Left hindlimb (tissue), 1 donor: ENCODE measurements at regions not wholly inside any gene's neighbourhood (a gene's known extent, or its start where the extent isn't known, plus 50 kb on each side); places are given as distances from the start of the nearest gene placed in this dataset.
"Not testable (repeated sequence)": the region's sequence is repeated elsewhere in the genome, so short reads cannot be mapped to it uniquely, and the experiment has no call there.

ENCODE experiments used
- DNase-seq: peaks from one replicate; pipeline ENCODE4 v3.0.0-alpha.2; 2018

DNA sequence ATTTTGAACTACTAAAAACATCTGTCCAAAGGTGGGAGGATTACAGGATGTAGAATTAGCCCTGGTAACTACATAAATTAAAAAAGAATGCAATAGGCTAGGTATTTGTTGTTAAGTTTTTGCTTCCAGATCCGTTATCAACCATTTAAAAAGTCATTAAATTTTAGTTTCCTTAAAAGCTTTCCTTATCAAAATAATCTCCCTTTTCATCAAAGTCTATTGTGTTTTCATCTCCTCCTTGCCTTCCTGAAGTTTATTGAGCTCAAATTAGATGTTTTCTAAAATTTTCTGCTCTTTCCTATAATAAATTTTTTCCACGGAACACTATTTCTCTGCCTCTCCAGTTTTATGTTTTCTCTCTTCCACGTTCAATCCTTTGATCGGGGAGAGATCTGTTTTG is 108.6 kb downstream of the MEX3B start:
- no peak for DNase-seq

DNA sequence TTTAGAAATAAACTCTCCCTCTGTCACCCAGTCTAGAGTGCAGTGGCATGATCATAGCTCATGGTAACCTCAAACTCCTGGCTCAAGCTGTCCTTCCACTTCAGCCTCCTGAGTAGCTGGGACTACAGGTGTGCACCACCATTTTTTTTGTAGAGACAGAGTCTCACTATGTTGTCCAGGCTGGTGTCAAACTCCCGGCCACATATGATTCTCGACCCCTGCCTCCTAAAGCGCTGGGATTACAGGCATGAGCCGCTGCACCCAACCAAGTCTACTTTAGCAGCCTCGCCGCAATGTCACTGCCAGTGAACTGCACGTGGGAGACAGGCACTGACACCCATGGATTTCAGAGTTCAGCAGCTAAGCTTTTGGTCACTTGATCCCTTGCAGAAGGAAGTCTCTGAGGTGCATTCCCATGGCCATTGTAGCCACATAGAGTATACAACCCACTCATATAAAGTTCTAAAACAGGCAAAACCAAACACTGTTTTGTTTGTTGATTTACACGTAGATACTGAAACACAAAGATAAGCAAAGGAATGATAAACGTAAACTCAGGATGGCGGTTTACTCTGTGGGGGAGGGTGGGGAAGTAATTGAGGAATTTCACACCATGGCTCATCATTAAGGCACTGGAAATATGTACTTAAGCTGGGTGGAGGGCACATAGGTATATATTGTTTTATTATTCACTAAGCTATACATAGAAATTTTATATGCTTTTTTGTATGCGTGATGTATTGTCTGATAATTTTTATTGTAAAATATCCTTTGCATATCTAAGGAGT is 115.0 kb downstream of the MEX3B start:
- DNase-seq, result no peak

DNA sequence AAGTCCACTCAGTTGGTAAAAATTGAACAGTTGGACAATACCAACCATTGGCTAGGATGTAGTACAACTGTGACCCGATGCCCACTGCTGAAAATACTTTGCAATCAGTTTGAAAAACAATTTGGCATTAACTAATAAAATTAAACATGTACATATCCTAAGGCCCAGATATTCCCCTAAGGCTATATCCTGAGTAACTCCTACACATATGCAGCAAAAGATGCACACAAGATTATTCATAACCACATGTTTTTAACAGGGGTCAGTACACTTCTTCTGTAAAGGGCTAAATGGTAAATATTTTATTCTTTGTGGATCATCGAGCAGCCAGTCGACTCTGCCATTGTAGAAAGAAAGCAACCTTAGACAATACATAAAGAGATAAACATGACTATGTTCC is 116.3 kb downstream of the MEX3B start:
- no peak for DNase-seq

DNA sequence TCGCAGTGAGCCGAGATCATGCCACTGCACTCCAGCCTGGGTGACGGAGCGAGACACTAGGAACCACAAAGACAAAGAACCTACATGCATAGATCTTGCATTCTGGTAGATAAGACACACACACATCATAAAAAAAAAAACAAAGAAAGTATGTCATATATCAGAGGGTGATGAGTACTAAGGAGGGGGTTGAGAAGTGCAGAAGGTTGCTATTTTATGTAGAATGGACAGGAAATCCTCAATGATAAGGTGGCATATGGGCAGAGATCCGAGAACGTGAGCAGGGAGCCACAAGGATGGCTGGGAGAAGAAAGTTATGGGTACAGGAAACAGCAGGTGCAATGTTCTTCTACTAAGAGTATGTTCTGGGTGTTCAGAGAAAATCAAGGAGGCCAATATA is 118.8 kb downstream of the MEX3B start:
- no peak for DNase-seq

DNA sequence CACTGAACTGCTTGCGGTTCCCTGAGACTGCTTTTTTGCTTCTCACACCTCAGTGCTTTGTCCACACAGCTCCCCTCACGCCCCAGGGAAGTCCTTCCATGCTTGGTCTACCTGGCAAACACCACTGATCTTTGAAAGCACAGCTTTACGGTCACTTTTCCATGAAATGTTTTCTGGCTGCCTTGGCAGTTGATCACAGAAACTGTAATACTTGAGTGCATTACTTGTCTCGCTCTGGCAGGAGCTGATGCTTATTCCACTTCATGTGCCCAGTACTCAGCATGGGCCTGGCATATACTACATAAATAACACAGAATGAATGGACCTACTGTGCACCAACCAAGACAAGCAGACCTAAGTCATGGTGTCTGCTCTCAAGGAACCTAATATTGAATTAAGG is 121.1 kb downstream of the MEX3B start:
- DNase-seq, result peak; percentile 48

DNA sequence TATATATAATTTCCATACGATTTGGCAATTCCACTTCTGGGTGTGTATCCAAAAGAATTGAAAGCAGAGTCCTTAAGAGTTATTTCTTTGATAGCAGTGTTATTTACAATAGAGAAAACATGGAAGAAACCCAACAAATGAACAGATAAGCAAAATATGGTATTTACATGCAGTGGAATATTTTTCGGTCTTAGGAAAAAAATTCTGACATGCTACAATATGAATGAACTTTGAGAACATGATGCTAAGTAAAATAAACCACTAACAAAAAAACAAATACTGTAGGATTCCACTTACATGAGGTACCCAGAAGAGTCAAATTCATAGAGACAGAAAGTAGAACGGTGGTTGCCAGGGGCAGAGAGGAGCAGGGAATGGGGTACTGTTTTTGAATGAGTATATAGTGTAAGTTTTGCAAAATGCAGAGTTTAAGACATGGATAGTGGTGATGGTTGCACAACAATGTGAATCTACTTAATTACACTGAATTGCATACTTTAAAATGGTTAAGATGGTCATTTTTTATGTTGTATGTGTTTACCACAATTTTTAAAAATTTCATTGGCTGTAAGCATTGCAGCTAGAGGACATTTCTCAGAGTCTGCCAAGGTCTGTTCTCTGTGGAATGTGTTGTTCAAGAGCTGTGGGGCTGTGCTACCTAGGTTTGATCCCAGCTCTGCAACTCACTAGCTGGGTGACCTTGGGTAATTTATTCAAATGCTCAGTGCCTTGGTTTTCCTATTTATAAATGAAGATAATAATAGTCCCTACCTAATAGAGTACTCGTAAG is 122.1 kb downstream of the MEX3B start:
- DNase-seq, result no peak

DNA sequence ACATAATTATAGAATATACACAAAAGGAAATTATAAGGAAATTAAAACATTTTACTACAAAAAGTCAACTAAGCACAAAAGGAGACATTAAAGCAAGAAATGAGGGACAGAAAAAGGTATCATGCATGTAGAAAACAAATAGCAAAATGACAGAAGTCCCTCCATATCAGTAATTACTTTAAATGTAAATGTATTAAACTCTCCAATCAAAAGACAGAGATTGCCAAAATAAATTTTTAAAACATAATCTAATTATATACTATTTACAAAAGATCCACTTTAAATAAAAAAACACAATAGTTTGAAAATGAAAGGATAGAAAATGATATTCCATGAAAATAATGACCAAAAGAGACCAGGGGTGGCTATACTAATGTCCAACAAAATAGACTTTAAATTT is 123.7 kb downstream of the MEX3B start:
- no peak for DNase-seq

DNA sequence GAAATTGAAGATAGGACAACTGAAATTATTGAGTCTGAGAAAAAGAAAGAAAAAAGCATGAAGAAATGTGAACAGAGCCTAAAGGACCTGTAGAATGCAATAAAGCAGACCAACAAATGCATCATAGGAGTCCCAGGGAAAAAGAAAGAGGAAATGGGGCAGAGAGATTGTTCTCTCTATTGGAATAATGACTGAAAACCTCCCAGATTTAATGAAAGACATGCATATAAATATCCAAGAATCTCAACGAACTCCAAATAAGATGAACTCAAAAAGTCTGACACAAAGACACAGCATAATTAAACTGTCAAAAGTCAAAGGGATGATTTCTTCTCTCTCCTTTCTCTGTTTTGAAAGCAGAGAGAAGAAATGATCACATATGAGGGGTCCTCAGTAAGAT is 124.7 kb downstream of the MEX3B start:
- no peak for DNase-seq

DNA sequence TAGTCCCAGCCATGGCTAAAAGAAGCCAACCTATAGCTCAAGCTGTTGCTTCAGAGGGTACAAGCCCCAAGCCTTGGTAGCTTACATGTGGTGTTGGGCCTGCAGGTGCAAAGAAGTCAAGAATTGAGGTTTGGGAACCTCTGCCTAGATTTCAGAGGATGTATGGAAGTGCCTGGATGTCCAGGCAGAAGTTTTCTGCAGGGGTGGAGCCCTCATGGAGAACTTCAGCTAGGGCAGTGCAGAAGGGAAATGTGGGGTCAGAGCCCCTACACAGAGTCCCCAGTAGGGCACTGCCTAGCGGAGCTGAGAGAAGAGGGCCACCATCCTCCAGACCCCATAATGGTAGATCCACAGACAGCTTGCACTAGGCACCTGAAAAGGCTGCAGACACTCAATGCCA is 127.1 kb downstream of the MEX3B start:
- not testable (repeated sequence) for DNase-seq

DNA sequence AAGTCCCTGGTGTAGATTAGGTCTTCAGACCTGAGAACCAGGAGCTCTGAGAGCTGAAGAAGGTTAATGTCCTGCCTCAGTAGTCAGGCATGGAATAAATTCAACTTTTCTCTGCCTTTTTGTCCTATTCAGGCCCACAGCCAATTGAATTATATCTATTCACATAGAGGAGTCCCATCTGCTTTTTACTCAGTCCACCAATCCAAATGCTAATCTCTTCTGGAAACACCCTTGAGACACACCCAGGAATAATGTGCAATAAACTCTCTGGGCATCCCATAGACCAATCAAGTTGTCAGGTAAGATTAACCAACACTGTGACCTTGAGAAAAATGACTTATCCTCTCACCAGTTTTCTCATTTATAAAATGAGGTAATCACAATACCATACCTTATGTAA is 129.4 kb downstream of the MEX3B start:
- DNase-seq, result no peak

DNA sequence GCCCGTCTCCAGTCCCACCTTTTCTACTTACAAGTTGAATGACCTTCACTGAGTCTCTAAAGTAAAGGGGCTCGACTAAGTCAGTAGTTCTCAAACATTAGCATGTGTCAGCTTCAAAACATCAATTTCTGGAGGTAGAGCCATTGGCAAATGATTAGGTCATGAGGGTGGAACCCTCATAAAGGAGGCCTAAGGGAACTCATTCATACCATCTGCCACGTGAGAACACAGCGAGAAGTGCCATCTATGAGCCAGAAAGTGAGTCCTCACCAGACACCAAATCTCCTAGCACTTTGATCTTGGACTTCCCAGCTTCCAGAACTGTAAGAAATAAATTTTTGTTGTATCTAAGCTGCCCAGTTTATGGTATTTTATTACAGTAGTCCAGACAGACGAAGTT is 129.8 kb downstream of the MEX3B start:
- DNase-seq, result no peak

DNA sequence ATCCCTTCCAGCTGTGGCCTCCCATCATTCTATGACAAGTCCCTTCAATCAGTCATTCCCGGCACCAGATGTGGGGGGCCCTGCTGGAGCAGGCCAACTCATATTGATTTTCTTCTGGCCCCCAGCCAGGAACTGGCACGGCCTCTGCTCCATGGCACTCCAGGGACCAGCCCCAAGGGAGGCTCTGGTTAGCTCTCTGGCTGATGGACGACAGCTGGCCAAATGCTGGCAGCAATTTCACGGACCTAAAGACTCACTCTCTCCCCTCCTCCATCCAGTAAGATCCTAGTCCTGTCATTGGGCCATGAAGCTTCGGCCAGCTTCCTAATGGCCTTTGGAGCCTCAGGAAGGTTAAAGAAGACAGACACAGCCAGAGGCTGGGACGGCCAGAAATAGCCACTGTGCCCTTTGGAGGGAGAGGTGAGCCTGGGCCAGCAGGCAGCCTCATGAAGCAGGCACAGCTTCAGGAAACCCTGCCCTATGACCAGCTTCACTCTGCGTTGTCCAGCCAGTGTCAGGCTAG is 131.0 kb downstream of the MEX3B start:
- DNase-seq, result peak; percentile 64

DNA sequence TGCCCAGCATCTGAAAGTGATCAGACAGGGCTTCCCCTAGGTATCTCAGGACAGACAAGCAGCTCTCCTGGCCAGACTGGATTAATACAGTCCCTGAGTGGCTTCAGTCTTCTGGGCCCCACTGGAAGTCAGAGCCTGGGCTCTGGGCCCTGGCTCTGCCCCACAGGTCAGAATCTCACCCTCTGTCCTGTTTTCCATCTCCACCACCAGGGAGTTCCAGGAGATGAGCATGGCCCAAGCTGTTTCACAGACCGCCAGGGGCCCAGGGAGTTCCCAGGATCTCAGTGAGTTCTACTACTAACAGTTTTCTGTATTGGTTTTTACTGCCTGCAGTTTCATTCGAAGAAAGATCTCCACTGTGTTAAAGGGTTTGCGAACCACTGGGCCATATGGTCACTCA is 131.5 kb downstream of the MEX3B start:
- DNase-seq, result no peak

DNA sequence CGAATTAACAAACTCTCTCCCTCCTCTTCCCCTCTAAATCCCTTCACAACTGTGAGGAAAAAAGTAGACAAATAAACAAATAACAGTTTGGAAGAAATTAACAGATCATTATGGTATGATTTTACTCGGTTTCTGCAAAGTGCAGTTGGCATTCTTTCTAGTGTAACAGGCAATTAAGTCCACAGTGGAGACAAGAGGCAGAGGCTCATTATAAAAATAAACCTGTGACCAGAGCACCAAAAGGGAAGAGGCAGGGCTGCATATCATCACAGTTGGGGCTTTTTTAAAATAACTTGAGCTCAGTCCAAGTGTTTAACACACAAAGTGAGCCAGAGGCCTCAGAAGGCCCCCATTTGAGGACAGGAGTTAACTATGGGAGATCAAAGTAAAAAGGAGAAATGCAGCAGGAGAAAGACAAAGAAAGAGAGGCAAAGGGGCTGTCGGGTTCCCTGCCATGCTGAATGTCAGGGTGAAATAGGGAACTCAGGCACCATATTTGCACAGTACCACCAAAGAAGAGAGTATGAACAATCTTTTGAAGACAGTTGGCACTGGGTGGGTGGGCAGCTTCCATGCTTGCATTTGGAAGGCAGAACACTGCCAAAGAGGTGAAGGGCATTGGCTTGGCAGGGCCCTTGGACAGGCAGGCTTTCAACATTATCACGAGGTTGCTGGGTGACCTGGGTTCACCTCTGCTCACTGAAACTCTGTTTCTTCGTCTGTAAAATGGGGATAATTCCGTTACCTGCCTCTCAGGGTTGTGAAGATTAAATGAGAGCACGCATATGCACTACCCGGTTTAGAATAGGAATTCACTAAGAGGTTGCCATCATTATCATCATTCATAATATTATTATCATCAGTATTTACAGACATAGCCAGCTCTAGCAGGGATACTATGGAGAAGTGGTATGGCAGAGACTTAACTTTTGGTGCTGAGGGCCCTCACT is 134.5 kb downstream of the MEX3B start:
- DNase-seq, result no peak

DNA sequence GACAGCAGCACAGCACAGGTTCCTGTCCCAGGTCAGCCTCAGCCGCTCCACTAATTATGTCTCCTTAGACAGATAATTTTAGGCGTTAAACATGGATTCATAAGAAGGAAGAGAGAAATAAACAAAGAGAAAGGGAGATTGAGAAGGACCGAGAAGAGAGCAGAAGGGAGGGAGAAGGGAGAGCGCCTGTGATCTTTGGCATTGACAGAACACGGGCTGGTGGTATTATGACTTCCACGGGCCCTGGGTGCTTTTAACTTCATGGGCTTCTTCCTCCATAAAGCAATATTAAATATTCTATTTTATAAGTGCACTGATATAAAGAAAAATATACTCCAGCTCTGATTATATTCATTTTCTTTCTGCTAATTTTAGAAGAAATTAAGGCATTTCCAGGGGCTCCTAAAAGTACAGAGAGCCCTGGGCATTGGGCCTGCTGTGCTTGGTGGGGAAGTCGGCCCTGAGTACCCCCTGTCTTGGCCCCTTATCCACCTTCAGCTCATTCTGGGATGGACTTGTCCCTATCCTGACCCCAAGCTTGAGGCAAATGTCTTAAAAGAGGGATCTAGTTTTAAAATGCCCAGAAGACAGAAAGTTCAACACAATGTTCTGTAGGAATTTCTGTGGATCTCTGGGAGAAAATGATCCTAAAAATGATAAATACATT is 135.3 kb downstream of the MEX3B start:
- DNase-seq, result no peak

DNA sequence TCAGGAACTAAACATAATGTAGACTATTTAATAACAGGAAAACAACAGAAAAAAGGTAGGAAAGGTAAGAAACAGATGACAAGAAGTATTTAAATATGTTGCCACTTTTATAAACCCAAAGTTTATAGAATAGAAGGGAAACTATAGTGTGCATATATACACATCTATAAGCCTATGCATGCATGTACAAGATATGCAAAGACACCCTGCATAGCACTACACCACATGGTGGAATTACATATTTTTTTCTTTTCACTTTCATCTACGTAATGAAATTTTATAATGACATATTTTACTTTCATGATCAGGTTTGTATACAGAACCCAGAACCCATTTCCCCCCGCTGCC is 136.8 kb downstream of the MEX3B start:
- no peak for DNase-seq

DNA sequence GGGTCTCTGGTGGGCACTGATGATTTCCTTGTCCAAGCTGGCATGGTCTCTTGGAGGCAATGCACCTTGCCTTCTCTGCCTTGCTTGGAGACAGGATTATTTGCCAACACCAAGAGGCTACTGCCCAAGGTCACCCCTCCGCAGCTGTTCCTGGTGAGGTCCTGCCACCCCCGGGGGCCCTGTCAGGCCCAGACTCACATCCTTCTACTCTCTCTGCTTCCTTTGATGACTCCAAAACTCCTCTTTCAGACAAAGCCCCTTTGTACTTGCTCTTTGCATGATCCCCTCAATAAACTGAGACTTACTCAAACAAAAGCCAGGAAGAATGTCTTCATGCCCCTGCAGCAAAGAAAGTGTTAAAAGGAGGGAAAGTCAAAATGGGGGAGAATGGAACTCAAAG is 137.7 kb downstream of the MEX3B start:
- no peak for DNase-seq

DNA sequence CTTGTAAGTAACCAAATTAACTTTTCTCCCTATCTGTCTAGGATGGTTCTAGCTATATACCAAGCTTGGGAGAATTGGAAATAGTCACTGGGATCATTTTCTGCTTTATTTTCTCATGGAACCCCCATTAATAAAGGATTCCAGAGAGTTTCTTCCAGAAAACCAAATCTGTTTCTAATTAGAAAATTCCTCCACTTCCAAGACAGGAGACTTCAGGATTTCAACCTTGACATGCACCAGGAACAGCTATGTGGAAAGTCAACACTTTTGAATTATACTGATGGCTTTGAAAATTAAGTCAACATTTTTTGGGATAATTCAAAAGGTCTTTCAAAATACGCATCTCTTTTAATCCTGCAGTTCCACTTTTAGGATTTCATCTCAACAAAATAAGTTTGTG is 138.3 kb downstream of the MEX3B start:
- DNase-seq, result no peak

DNA sequence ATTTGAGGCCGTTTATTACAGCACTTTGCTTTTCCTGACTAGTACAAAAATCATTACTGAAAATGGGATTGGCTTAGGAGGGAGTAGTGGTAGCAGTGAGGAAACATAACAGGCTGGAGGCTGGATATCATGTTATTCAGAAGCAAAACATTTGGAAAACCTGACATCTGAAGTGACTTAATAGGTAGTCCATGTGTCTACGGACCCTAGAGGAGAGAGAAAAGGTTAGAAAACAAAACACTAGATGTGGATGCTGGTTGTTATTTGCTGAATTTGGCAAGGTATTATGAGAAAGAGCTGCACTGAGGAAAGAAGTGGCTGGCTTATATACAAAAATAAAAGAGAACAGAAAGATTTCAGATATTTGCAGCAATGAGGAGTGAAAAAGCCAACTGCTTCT is 139.9 kb downstream of the MEX3B start:
- no peak for DNase-seq

DNA sequence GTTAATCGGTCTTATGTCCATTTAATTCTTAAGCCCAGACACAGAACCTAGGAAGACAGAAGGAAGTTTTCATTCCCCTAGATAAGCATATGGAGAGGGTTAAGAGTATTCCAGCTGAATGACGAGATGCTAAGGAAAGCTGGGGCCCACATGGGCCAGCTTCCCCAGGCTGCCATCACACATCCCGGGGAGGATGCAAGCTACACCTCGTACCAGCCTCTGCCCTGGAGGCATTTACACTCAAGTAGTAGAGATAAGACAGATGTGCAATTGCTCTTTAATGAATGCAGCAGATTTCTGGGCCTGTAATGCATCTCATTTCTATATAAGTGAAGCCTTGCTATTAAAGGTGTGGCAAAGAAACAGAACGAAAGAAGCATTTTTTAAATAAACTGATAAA is 144.5 kb downstream of the MEX3B start:
- no peak for DNase-seq

DNA sequence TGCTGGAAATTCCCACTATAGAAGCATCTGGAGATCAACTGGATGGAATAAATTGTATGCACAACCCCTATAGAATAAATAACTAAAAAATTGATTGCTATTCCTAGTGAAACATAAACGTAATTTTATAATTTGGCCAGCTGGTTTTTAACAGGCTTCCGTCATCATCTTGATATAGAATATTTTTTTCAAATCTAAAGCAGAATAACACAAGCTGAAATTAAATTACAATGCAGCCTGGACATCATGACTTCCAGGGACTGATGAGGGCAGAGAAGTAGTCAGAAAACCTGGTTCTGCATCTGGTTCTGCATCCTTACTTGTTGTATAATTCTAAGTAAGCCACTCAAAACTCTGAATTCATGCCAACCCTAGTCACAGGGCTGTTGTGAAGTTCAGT is 146.1 kb downstream of the MEX3B start:
- no peak for DNase-seq

DNA sequence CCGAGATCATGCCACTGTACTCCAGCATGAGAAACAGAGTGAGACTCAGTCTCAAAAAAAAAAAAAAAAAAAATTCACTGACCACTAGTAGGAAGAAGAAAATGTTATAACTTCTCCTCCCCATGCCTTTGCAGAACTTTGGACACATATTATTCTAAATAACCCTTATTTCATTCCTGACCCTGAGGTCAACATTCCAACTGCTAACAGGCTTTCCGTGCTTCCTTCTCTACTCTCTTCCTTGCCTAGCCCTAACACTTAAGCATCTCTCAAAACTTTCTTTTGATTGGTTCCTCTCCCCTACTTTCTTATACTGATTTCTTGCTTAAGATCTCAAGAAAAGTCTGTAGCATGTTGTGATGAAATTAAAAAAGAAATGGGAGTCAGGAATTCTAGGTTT is 146.8 kb downstream of the MEX3B start:
- no peak for DNase-seq
